D721Med (cell line): ENCODE measurements at regions not wholly inside any gene's neighbourhood (a gene's known extent, or its start where the extent isn't known, plus 50 kb on each side); places are given as distances from the start of the nearest gene placed in this dataset.
"Not testable (repeated sequence)": the region's sequence is repeated elsewhere in the genome, so short reads cannot be mapped to it uniquely, and the experiment has no call there.

Experiments used
- DNase-seq: peaks from one replicate; pipeline ENCODE4 v3.0.0; 2011; ENCODE audit warnings: low spot score; ENCODE audit not compliant: insufficient read length
- FAIRE-seq: peaks from 2 replicates; lab custom pipeline; 2011; peaks lifted over from hg19 to GRCh38; lab: Jason Lieb, UNC
- TF ChIP-seq, protein P1 (sequence below): IDR thresholded peaks from 2 replicates; pipeline ENCODE4 v1.5.1; 2012; ENCODE audit warnings: mild to moderate bottlenecking, control low read depth; ENCODE audit not compliant: insufficient read depth; ENCODE audit errors: missing control alignments

DNA sequence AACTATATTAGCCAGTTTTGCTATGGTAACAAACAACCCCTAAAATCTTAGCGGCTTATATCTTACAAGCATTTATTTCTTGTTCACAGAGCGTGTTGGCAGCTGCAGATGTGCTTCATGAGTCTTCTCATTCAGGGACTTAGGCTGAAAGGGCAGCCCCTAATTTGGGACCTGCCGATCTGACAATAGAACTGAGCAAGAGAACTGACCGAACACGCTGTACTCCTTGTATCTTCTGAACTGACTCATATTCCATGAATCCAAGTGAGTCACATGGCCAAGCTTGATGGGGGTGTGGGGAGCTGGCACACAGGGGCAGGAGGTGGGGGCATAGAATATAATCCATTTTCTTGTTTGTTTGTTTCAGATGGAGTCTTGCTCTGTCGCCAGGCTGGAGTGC, 481.7 kb upstream of the CADM1 start:
- DNase-seq (no peak), FAIRE-seq (no peak)
- TF ChIP-seq, protein P1, sequence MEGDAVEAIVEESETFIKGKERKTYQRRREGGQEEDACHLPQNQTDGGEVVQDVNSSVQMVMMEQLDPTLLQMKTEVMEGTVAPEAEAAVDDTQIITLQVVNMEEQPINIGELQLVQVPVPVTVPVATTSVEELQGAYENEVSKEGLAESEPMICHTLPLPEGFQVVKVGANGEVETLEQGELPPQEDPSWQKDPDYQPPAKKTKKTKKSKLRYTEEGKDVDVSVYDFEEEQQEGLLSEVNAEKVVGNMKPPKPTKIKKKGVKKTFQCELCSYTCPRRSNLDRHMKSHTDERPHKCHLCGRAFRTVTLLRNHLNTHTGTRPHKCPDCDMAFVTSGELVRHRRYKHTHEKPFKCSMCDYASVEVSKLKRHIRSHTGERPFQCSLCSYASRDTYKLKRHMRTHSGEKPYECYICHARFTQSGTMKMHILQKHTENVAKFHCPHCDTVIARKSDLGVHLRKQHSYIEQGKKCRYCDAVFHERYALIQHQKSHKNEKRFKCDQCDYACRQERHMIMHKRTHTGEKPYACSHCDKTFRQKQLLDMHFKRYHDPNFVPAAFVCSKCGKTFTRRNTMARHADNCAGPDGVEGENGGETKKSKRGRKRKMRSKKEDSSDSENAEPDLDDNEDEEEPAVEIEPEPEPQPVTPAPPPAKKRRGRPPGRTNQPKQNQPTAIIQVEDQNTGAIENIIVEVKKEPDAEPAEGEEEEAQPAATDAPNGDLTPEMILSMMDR: no peak

DNA sequence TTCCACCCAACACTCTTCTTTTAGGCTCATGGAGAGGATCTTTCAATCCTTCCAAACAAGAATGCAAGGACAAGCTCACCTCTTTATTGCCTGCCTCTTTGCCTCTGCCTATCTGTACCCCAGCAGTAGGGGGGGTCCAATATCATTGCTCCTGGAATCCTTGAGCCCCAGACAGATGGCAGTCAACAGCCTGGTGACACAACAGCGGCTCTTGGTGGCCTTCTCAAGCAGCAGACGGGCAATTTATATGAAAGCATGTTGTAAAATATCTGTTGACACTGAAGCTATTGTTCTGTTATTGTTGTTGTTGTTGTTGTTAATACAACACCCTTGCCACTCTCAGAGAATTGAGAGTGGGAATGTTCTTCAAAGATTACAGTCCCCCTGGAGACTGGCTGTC, 480.0 kb upstream of the CADM1 start:
- TF ChIP-seq, protein P1: no peak
- FAIRE-seq (no peak), DNase-seq (no peak)

DNA sequence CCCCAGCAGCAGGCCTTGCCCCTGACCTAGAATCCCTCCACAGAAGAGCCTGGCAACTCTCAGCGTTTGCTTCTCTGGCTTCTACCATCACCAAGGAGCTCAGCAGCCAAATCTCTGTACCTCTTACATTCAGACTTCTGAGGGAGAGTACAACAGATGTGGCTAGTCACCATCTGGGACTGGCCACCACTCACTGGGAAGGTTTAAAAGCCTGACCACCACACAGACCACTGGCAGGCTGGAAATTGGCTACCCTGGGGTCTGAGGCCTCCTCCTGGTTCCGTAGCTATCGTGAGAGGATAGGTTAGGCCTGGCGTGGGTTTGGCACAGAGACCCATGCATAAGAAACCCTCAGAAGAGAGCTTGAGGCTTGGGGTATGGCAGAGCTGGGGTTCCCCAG, 478.5 kb upstream of the CADM1 start:
- no peak for DNase-seq
- no peak for FAIRE-seq
- TF ChIP-seq, protein P1: no peak

DNA sequence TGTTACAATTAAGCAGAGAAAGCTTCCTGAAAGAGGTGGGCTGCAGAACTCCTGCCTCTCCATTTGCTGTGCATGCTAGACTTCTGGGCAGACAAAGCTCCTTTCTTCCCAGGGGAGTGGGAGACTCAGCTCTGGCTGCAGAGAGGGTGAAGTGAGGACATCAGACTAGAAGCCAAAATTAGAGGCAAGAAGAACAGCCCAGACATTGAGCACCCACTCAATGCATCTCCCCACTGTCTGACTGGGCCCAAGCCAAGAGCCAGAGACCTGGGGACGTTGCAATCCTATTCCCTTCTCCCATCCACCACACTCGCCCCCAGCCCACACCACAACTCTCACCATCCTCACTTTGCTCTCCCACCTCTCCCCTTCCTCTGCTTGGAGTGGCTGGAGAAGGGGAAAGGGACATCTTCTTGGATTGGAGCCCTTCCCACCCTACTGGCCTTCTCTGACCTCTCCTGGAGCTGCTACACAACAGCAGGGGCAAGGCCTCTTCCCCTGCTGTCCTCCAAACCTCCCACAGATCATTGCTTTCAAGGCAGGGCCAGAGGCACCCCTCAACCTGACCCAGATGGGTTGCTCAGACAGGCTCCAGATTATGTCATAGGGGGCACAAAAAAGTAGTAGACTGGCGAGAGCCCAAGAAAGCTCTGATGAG, 477.7 kb upstream of the CADM1 start:
- DNase-seq (no peak), FAIRE-seq (no peak)
- TF ChIP-seq, protein P1: no peak

DNA sequence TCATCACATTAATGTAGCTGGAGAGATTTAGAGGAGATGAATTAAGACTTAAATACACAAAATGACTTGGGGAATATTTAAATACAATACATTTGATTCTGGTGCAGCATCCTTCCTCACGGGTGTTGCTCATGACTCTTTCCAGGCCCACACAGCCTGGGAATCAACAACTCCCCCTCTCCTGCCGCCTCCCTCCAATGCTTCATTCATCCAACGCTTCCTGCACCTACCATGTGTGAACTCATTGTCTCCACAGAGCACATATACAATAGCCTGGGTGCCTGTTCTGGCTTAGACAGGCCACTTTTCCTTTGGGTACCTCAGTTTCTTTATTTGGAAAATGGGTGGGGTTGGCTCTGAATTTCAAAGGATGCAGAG, 476.9 kb upstream of the CADM1 start:
- no peak for DNase-seq
- no peak for FAIRE-seq
- TF ChIP-seq, protein P1: no peak

DNA sequence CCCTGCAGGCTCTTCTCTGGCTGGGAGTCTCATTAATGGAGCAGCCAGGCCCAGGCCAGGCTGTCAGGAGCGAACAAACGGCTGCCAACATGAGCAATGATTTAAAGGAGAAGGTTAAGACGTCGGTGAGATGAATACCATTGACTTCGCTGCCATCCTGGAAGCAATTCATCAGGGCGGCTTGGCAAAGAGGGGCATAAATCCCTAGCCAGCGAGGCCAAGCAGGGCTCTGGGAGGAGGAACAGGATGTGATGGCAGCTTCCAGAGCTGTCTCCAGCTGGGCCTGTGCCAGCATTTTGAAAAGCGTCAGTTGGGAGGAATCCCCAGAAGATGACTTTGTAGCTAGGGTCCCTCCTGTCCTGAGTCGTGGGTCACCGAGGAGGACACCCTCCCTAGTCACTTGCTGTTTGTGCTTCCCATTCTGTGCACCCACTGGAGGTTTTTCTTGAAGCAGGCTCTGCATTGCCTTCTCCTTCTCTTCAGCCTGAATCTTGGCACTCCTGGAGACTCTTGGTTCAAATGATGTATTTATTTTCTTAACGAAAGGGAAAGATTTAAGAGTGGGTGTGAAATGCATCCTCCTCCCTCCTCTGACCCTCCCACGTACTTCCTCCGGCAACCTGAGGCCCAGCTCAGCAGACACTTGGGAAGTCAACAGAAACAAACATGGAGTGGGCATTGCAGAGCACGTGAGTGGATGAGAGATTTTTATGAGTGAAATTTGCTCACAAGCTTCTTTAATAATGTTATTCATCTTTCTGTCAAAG, 476.3 kb upstream of the CADM1 start:
- TF ChIP-seq, protein P1: no peak
- DNase-seq: no peak
- FAIRE-seq: no peak

DNA sequence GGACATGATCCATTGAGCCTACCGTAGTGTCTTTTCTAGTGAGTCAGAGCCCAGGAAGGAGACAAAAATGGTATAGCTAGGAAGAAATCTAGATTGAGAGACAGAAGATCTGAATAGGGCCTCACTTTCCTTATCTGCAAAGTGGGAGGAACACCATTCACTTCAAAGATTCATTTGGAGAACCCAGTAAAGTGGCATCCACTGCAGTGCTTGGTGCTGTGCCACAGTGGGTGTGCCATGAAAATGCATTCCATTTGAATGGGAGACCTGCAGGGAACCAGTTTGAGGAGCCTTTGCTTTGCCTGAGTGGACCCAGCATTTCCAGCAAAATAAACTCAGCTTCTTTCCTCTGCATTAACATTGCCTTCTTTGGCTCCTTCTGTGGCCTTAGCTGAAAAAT, 470.5 kb upstream of the CADM1 start:
- FAIRE-seq (no peak), DNase-seq (no peak)
- TF ChIP-seq, protein P1: no peak

DNA sequence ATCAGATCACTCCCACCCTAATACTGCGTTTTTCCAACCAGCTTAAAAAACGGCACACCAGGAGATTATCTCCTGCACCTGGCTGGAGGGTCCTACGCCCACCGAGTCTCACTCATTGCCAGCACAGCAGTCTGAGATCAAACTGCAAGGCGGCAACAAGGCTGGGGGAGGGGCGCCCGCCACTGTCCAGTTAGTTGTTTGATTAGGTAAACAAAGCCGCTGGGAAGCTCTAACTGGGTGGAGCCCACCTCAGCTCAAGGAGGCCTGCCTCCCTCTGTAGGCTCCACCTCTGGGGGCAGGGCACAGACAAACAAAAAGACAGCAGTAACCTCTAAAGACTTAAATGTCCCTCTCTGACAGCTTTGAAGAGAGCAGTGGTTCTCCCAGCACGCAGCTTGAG, 463.0 kb upstream of the CADM1 start:
- FAIRE-seq, DNase-seq: not testable (repeated sequence)
